ENCODE measurements at regions not wholly inside any gene's neighbourhood (a gene's known extent, or its start where the extent isn't known, plus 50 kb on each side); places are given as distances from the start of the nearest gene placed in this dataset.
"Not testable (repeated sequence)": the region's sequence is repeated elsewhere in the genome, so short reads cannot be mapped to it uniquely, and the experiment has no call there.

GRCh38 chr1:83457735-83458248, 541.1 kb downstream of the TTLL7 start:
- not testable (repeated sequence) for DNase-seq

- DNase-seq = not testable (repeated sequence)
These were observed 541.7 kb downstream of the TTLL7 start for GRCh38 chr1:83457281-83457680.

- DNase-seq = not testable (repeated sequence)
These were observed 543.2 kb downstream of the TTLL7 start for GRCh38 chr1:83455753-83456152.

GRCh38 chr1:83445873-83446272, 553.1 kb downstream of the TTLL7 start:
- not testable (repeated sequence) for DNase-seq

GRCh38 chr1:83442412-83442811, 556.5 kb downstream of the TTLL7 start:
- DNase-seq = not testable (repeated sequence)

GRCh38 chr1:83440586-83440985, 558.3 kb downstream of the TTLL7 start:
- DNase-seq = not testable (repeated sequence)

GRCh38 chr1:83440021-83440420, 558.9 kb downstream of the TTLL7 start:
- DNase-seq = not testable (repeated sequence)

- DNase-seq = not testable (repeated sequence)
These were observed 560.6 kb downstream of the TTLL7 start for GRCh38 chr1:83438316-83438715.

- DNase-seq = not testable (repeated sequence)
These were observed 563.6 kb downstream of the TTLL7 start for GRCh38 chr1:83435336-83435735.

- not testable (repeated sequence) for DNase-seq
These were observed 571.4 kb downstream of the TTLL7 start for GRCh38 chr1:83427566-83427965.

- DNase-seq = not testable (repeated sequence)
These were observed 575.5 kb downstream of the TTLL7 start for GRCh38 chr1:83423382-83423781.

- DNase-seq = no peak
These were observed 580.4 kb downstream of the TTLL7 start for GRCh38 chr1:83418558-83418957.

- DNase-seq = not testable (repeated sequence)
These were observed 585.2 kb downstream of the TTLL7 start for GRCh38 chr1:83413839-83414107.

GRCh38 chr1:83410746-83411413, 588.1 kb downstream of the TTLL7 start:
- DNase-seq = not testable (repeated sequence)

GRCh38 chr1:83406693-83407371, 592.1 kb downstream of the TTLL7 start:
- not testable (repeated sequence) for DNase-seq

- not testable (repeated sequence) for DNase-seq
These were observed 593.1 kb downstream of the TTLL7 start for GRCh38 chr1:83405789-83406188.

- not testable (repeated sequence) for DNase-seq
These were observed 595.4 kb downstream of the TTLL7 start for GRCh38 chr1:83403500-83403899.

GRCh38 chr1:83401146-83401545, 597.8 kb downstream of the TTLL7 start:
- DNase-seq = not testable (repeated sequence)

- DNase-seq = not testable (repeated sequence)
These were observed 598.8 kb downstream of the TTLL7 start for GRCh38 chr1:83400173-83400572.

- DNase-seq = not testable (repeated sequence)
These were observed 600.8 kb downstream of the TTLL7 start for GRCh38 chr1:83398125-83398524.

GRCh38 chr1:83395130-83395529, 603.8 kb downstream of the TTLL7 start:
- not testable (repeated sequence) for DNase-seq

- DNase-seq = not testable (repeated sequence)
These were observed 612.0 kb downstream of the TTLL7 start for GRCh38 chr1:83386946-83387345.

GRCh38 chr1:83383107-83383506, 615.8 kb downstream of the TTLL7 start:
- not testable (repeated sequence) for DNase-seq

- DNase-seq = not testable (repeated sequence)
These were observed 625.9 kb downstream of the TTLL7 start for GRCh38 chr1:83373018-83373417.

Data from occipital lobe (tissue), 1 donor.